ENCODE measurements at regions not wholly inside any gene's neighbourhood (a gene's known extent, or its start where the extent isn't known, plus 50 kb on each side); places are given as distances from the start of the nearest gene placed in this dataset.
A peak's percentile ranks its signal among the peaks of the same experiment; 100 is the strongest.

DNA sequence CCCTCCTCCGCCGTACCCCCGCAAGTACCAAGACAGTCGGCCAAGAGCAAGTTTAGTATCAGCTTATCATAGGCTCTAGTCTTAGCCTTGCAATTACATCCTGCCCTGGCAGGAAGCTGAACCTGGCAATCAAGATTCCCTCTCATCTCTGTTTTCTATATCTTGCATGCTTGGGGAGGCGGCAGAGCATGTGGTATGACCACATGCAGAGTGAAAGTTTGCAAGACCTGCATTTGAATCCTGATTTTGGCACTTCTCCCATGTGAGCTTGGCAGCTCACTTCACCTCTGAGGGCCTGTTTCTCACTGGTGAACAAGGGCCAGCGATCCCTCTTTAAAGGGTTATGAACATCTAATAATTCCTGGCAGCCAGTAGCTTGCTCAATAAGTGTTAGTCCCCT is 106.1 kb upstream of the FRMD4B start:
- TF ChIP-seq, protein P1, sequence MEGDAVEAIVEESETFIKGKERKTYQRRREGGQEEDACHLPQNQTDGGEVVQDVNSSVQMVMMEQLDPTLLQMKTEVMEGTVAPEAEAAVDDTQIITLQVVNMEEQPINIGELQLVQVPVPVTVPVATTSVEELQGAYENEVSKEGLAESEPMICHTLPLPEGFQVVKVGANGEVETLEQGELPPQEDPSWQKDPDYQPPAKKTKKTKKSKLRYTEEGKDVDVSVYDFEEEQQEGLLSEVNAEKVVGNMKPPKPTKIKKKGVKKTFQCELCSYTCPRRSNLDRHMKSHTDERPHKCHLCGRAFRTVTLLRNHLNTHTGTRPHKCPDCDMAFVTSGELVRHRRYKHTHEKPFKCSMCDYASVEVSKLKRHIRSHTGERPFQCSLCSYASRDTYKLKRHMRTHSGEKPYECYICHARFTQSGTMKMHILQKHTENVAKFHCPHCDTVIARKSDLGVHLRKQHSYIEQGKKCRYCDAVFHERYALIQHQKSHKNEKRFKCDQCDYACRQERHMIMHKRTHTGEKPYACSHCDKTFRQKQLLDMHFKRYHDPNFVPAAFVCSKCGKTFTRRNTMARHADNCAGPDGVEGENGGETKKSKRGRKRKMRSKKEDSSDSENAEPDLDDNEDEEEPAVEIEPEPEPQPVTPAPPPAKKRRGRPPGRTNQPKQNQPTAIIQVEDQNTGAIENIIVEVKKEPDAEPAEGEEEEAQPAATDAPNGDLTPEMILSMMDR (IDR thresholded peaks at IDR 0.05): no peak
- Mint-ChIP-seq H3K27me3 (ENCODE audit: low read depth in 3 of 3) (peaks cover 0 to 2% (median 0%) of the 10 kb centered on the region in 3 donors), H3K4me3 (no peak overlapping the region), H3K4me1 (peaks cover 20% of the 10 kb centered on the region), H3K9me3 (no peaks in the 10 kb centered on the region), H3K27ac (peak overlapping the region in 2 of 7 donors; percentile 32 to 57), H3K36me3 (peaks cover 2 to 6% of the 10 kb centered on the region in 2 donors)
- DNase-seq: no peak
- no peaks in the 10 kb centered on the region for H3K9me3 ChIP-seq (replicated peaks in 1 of 2; ENCODE audit: control insufficient read depth in 1 of 2, insufficient read depth in 1 of 2, low read length in 2 of 2)
- intact Hi-C loops (cut with micrococcal nuclease): no loop called here
- peaks cover 0 to 6% of the 10 kb centered on the region in 2 donors for H3K4me1 ChIP-seq (ENCODE audit: control insufficient read depth in 1 of 2, insufficient read depth in 2 of 2, low read length in 2 of 2)
- H3K4me2 ChIP-seq (replicated peaks; ENCODE audit: extremely low read depth, low read length, poor library complexity, severe bottlenecking): no peak overlapping the region
- no peak overlapping the region for H3K27ac ChIP-seq (ENCODE audit: low read depth in 1 of 2, low read length in 2 of 2)
- peaks cover 9% of the 10 kb centered on the region for H4K20me1 ChIP-seq (ENCODE audit: insufficient read depth, low read length)
- H3K36me3 ChIP-seq (replicated peaks in 1 of 2; ENCODE audit: control insufficient read depth in 1 of 2, insufficient read depth in 2 of 2, low read length in 2 of 2): no peaks in the 10 kb centered on the region
- WGBS (ENCODE audit: insufficient coverage): 91% methylated on average over 5 of the region's 6 CpGs
- H2AFZ ChIP-seq (ENCODE audit: insufficient read depth, low read depth, low read length, poor library complexity, severe bottlenecking): no peak overlapping the region
- H3K9ac ChIP-seq (ENCODE audit: insufficient read depth, low read length, poor library complexity, severe bottlenecking): no peak overlapping the region
- no peaks in the 10 kb centered on the region for H3K79me2 ChIP-seq (ENCODE audit: insufficient read depth, low read length)
- no peaks in the 10 kb centered on the region for H3K27me3 ChIP-seq (ENCODE audit: control insufficient read depth in 2 of 2, insufficient read depth in 2 of 2, low read length in 2 of 2)
- no peak overlapping the region for H3K4me3 ChIP-seq (replicated peaks in 1 of 3; ENCODE audit: low read depth in 2 of 3, low read length in 3 of 3)

GRCh38 chr3:69490971-69491370 is 105.1 kb upstream of the FRMD4B start:
- no peak overlapping the region for H2AFZ ChIP-seq (ENCODE audit: insufficient read depth, low read depth, low read length, poor library complexity, severe bottlenecking)
- H3K36me3 ChIP-seq (replicated peaks in 1 of 2; ENCODE audit: control insufficient read depth in 1 of 2, insufficient read depth in 2 of 2, low read length in 2 of 2): no peaks in the 10 kb centered on the region
- H3K4me1 ChIP-seq (ENCODE audit: control insufficient read depth in 1 of 2, insufficient read depth in 2 of 2, low read length in 2 of 2): peaks cover 0 to 6% of the 10 kb centered on the region in 2 donors
- no peak overlapping the region for H3K9ac ChIP-seq (ENCODE audit: insufficient read depth, low read length, poor library complexity, severe bottlenecking)
- DNase-seq: no peak
- no peak overlapping the region for H3K4me3 ChIP-seq (replicated peaks in 1 of 3; ENCODE audit: low read depth in 2 of 3, low read length in 3 of 3)
- Mint-ChIP-seq H3K4me1 (peaks cover 20% of the 10 kb centered on the region), H3K36me3 (peaks cover 2 to 6% of the 10 kb centered on the region in 2 donors), H3K27ac (no peak overlapping the region), H3K27me3 (ENCODE audit: low read depth in 3 of 3) (peaks cover 0 to 2% (median 0%) of the 10 kb centered on the region in 3 donors), H3K9me3 (no peaks in the 10 kb centered on the region), H3K4me3 (no peak overlapping the region)
- TF ChIP-seq, protein P1 (IDR thresholded peaks at IDR 0.05): no peak
- peaks cover 9% of the 10 kb centered on the region for H4K20me1 ChIP-seq (ENCODE audit: insufficient read depth, low read length)
- H3K27ac ChIP-seq (ENCODE audit: low read depth in 1 of 2, low read length in 2 of 2): no peak overlapping the region
- H3K79me2 ChIP-seq (ENCODE audit: insufficient read depth, low read length): no peaks in the 10 kb centered on the region
- no CpG with 5 or more reads among the region's 5 CpGs for WGBS (ENCODE audit: insufficient coverage)
- intact Hi-C loops (cut with micrococcal nuclease): no loop called here
- H3K4me2 ChIP-seq (replicated peaks; ENCODE audit: extremely low read depth, low read length, poor library complexity, severe bottlenecking): no peak overlapping the region
- H3K9me3 ChIP-seq (replicated peaks in 1 of 2; ENCODE audit: control insufficient read depth in 1 of 2, insufficient read depth in 1 of 2, low read length in 2 of 2): no peaks in the 10 kb centered on the region
- H3K27me3 ChIP-seq (ENCODE audit: control insufficient read depth in 2 of 2, insufficient read depth in 2 of 2, low read length in 2 of 2): no peaks in the 10 kb centered on the region

Data from CD14-positive monocyte (primary cell).